Mesothelial cell of epicardium (in vitro differentiated cells): ENCODE measurements at regions not wholly inside any gene's neighbourhood (a gene's known extent, or its start where the extent isn't known, plus 50 kb on each side); places are given as distances from the start of the nearest gene placed in this dataset.
A peak's percentile ranks its signal among the peaks of the same experiment; 100 is the strongest.

Source experiments
- DNase-seq, 2 experiments: peaks; one replicate each; pipeline ENCODE4 v3.0.0; 2021; ENCODE audit warnings: low spot score in 2 of 2; ENCODE audit not compliant: unreplicated experiment in 2 of 2
- H3K27ac Mint-ChIP-seq: 2 replicates; pipeline ENCODE4 v1.8.0; 2021; ENCODE audit warnings: mixed read lengths
- H3K27me3 Mint-ChIP-seq: 2 replicates; pipeline ENCODE4 v1.8.0; 2021; ENCODE audit warnings: low read depth, mixed read lengths
- H3K36me3 Mint-ChIP-seq: 2 replicates; pipeline ENCODE4 v1.8.0; 2021; ENCODE audit warnings: mixed read lengths
- H3K4me1 Mint-ChIP-seq: 2 replicates; pipeline ENCODE4 v1.8.0; 2021; ENCODE audit warnings: mixed read lengths
- H3K4me3 Mint-ChIP-seq: 2 replicates; pipeline ENCODE4 v1.8.0; 2021; ENCODE audit warnings: mild to moderate bottlenecking, moderate library complexity, mixed read lengths
- H3K9me3 Mint-ChIP-seq: 2 replicates; pipeline ENCODE4 v1.8.0; 2021; ENCODE audit warnings: mixed read lengths
- CTCF ChIP-seq: fragments of 200-600 bp; sonication (generic); IDR thresholded peaks from one replicate; pipeline ENCODE4 v1.5.0; 2021; ENCODE audit warnings: antibody characterized with exemption; ENCODE audit not compliant: unreplicated experiment

- DNase-seq: no peak
- no peak for TF ChIP-seq CTCF
- Mint-ChIP-seq H3K4me1 (no peaks in the 10 kb centered on the region), H3K27ac (no peak overlapping the region), H3K36me3 (no peaks in the 10 kb centered on the region), H3K9me3 (peaks cover 4% of the 10 kb centered on the region), H3K4me3 (no peak overlapping the region), H3K27me3 (peaks cover 11% of the 10 kb centered on the region)
Observed at GRCh38 chr10:131848296-131848695, 52.5 kb upstream of the PPP2R2D start.

GRCh38 chr10:131848741-131849590, 51.8 kb upstream of the PPP2R2D start:
- H3K27me3 Mint-ChIP-seq: peaks cover 11% of the 10 kb centered on the region
- H3K9me3 Mint-ChIP-seq: peaks cover 4% of the 10 kb centered on the region
- TF ChIP-seq CTCF: no peak
- peak in 1 of 2 experiments; percentile 37 for DNase-seq
- no peak overlapping the region for H3K4me3 Mint-ChIP-seq
- no peaks in the 10 kb centered on the region for H3K4me1 Mint-ChIP-seq
- no peak overlapping the region for H3K27ac Mint-ChIP-seq
- no peaks in the 10 kb centered on the region for H3K36me3 Mint-ChIP-seq

- H3K27me3 Mint-ChIP-seq: peaks cover 10% of the 10 kb centered on the region
- no peak for TF ChIP-seq CTCF
- H3K4me1 Mint-ChIP-seq: no peaks in the 10 kb centered on the region
- DNase-seq: no peak
- H3K36me3 Mint-ChIP-seq: no peaks in the 10 kb centered on the region
- no peak overlapping the region for H3K4me3 Mint-ChIP-seq
- no peak overlapping the region for H3K27ac Mint-ChIP-seq
- peaks cover 4% of the 10 kb centered on the region for H3K9me3 Mint-ChIP-seq
Observed at GRCh38 chr10:131849591-131850382, 51.0 kb upstream of the PPP2R2D start.

- Mint-ChIP-seq H3K9me3 (peaks cover 4% of the 10 kb centered on the region), H3K27me3 (peaks cover 8% of the 10 kb centered on the region), H3K27ac (no peak overlapping the region), H3K4me1 (no peaks in the 10 kb centered on the region), H3K4me3 (no peak overlapping the region), H3K36me3 (no peaks in the 10 kb centered on the region)
- no peak for TF ChIP-seq CTCF
- peak in 1 of 2 experiments; percentile 27 for DNase-seq
Observed at GRCh38 chr10:131850383-131850870, 50.4 kb upstream of the PPP2R2D start.
